Effector CD4-positive, alpha-beta T cell (primary cell): ENCODE measurements at regions not wholly inside any gene's neighbourhood (a gene's known extent, or its start where the extent isn't known, plus 50 kb on each side); places are given as distances from the start of the nearest gene placed in this dataset.
"Not testable (repeated sequence)": the region's sequence is repeated elsewhere in the genome, so short reads cannot be mapped to it uniquely, and the experiment has no call there.

Experiments used
- DNase-seq: peaks from one replicate; pipeline ENCODE4 v3.0.0-alpha.2; 2020

DNA sequence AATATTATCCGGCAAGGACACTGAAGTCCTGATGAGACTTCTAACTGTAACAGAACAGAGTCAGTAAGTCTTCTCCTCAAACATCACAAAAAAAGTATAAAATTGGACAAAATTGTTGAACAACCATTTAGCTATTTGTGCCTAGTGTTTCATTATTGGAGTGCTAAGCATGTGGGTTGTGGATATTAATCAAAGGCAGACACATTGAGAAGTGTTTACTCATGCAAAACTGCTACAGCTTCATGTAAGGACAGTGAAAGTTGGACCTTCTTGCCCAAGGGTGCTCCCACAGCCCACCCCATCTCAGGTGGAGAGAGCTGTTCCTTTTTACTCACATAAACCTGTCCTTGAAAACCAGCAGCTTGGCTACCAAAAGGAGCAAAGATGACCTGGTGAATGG, 355.1 kb upstream of the DAB2 start:
- no peak for DNase-seq

DNA sequence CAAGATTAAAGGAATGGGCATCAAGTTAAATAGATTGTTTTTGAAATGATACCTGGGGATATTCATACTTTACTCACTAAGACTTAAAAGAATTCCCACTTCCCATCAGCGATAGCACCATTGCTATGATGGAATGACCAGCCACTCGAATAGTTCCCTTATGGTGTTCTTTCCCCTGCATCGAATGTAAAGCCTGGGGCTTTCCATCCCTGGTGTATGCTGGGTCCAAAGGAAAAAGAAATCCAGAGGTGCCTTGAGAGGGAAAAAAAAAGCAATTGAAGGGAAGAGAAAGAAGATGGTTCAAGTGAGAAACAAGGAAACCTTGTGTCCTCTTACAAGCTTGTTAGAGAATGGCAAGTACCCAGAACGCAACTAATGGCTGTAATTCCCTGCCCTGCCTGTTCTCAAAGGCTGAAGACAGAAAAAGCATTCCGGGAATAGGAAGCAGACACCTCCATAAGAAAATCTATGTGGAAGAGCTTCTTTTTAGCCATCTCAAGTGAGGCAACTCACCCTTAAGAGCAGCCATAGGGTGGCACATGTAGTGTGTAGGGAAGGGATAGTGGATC, 351.1 kb upstream of the DAB2 start:
- DNase-seq: no peak

DNA sequence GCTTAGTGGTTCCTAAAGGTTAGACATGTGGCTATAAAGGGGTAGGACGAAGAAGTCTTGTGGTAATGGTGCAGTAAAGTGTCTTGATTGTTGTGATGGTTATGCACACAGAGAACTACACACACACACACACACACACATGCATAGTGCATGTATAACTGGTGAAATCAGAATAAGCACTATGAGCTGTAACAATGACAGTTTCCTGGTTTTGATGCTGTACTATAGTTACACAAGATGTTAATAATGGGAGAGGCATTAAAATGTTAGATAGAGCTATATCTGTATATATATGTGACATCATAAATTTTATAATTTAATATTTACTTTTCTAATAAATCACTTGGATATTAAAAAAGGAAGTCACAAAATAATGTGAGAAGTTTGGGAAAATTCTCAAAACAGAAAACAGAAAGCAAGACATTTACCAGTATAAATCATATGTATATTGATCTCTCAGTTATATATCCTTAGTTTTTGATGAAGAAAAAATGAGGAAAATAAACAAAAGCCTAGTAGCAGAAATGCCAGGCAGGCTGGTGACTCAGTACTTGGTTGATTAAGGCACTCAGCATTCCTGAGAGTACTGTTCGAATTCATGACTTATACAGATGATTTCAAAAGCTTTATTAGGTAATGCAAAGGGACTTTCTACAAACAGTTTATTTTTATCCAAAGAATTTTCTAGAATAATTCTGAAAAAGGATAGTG, 350.5 kb upstream of the DAB2 start:
- no peak for DNase-seq

DNA sequence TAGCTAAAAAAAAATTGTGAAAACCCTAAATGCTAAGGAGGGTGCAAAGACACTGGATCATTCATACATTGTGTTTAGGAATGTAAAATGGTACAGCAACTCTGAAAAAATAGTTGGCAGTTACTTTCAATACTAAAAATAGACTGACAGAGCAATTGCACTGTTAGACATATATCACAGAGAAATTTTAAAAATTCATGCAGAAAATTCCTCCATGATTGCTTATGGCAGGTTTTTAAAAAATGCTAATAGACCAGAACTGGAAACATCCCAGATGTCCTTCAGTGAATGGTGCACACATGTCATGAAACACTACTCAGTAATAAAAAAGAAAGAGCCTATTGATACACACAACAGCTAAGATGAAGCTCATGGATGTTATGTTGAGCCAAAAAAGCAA, 349.8 kb upstream of the DAB2 start:
- no peak for DNase-seq

DNA sequence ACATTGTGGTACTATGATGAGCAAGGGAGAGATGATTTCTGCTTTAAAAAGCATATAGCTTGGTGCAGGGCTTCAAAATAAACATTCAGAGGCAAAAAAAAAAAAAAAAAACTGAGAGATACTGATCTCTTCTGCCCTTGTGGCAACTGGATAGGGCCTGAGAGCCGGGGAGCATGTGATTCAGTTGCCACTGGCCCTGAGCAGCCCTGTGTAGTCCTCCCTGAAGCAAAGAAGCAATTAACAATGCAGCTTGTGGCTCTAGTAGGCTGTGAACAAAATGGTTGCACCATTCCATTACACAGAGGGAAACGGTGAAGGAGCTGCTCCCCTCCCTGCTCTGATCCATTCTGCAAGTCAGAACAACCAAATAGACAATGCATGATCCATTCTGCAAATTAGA, 347.5 kb upstream of the DAB2 start:
- no peak for DNase-seq

DNA sequence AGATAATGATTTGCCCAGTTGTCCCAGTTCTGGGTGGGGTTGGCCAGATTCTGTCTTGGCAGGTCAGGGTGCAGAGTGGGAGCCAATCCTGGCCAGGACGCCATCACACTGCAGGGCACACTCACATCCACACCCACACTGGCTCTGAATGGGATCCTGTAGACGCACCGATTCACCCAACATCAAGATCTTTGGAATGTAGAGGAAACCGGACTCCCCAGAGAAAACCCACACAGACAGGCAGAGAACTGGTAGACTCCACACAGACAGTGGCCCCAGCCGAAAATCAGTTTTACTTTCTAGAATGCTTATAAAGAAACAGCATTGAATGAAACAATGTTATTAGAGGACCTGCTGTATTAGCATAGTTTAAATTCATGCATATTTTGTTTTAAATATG, 343.1 kb upstream of the DAB2 start:
- no peak for DNase-seq

DNA sequence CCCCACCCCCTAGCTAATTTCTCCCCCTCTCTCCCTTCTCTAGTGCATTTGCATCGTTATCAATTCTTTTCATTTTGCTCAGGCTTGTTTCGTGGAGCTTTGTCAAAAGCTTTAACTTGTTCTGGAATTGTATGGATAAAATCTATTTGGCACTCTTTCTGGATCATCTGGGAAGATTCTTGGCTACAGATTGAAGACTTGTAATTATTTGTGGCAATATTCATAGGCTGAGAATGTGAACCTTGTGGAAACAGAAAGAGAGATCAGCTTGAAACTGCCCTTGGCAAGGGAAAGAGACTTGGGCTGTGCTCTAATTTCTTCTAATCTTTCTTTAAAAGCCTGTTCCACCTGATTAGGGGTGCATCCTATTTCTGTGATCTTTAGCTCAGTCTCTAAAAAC, 340.6 kb upstream of the DAB2 start:
- DNase-seq: no peak

DNA sequence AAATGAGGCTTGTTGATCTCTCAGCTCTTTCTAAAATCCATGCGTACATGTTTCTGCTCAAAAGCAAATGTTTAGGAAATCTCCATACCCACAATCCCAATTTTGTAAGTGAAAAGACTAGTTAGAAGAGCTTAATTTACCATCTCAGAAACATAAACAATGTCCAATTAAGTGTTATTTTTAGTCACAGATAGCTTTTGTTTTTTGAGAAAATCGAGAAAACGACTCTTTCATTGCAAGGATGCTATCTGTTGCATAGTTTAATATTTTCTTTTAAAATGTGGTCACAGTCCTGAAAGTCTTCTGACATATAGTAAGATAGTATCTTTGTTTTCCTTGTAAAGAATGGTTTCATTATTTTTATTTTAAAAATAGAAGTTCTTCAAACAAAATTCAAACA, 338.0 kb upstream of the DAB2 start:
- DNase-seq: no peak

DNA sequence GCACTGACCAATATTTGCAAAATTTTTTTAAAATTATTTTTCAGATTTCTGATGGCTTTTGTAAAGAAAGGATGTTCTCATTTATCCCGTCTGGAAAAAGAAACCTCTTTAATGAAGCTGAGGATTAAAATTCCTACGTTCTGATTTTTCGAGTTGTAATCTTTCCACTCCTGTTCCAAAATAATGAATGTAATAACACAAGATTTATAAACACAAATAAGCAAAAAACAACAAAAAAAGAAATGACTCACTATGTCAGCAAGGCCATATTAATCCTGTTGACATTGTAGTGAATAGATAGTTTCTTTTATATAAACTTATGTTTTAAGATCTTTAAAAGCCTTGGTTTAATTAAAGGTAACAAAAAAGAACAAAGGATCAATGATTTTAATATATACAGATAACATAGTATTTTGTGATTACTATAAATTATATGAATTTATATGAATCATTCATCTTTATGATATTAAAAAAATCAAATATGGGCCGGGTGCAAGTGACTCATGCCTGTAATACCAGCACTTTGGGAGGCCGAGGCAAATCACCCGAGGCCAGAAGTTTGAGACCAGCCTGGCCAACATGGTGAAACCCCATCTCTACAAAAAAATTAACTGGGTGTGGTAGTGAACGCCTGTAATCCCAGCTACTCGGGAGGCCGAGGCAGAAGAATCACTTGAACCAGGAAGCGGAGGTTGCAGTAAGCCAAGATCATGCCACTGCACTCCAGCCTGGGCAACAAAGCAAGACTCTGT, 336.6 kb upstream of the DAB2 start:
- no peak for DNase-seq

DNA sequence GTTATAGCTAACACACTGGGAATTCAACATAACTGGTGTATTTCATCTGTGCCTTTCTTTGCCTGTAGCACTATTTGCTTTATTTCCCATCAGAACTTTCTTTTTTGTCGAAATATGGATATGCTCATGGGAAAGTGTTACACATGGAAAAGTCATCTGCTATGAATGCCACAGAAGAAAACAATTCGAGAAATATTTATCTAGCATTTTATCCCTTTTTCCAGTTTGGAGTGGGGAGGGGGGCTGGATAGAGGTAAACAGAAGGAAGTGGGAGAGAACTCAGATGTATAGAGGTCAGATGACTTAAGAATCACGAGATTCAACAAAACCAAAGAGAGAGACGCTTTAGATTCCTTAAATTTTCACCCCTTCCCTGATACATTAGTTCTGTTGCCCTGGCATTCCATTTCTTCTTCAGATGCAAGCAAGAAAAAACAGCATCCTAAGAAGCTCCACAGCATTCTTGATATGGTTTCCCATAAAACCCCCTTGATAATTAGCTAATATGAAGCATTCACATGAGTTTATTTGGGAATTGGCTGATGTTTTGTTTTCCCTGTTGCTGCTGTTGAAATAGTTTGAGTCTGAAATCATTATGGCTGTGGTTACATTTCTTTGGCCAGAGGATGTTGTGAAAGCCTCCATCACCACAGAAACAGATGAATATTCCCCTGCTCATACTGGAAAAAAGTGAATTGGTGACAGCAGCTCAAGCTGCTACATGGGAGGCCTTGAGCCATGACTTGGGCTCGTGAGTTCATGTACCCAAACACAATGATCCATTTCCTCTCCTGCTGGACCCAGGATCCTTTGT, 335.8 kb upstream of the DAB2 start:
- no peak for DNase-seq

DNA sequence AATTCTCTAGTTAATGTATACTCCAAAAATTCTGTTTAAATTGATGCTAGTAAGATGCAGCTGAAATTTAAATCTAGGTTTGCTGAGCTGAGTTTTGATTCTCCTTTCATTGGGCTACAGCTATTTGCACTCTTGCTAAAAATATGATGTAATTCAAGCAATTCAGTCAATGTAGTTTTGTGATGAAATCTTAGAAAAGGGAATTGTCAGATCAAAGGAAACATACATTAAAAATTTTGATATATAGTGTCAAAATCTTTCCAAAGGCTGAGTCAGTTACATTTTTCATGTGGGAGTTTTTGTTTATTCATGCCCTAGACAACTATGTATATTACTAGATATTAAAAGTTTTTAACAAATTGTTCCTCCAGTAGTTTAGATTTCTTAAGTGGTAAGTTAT, 334.9 kb upstream of the DAB2 start:
- DNase-seq: no peak

DNA sequence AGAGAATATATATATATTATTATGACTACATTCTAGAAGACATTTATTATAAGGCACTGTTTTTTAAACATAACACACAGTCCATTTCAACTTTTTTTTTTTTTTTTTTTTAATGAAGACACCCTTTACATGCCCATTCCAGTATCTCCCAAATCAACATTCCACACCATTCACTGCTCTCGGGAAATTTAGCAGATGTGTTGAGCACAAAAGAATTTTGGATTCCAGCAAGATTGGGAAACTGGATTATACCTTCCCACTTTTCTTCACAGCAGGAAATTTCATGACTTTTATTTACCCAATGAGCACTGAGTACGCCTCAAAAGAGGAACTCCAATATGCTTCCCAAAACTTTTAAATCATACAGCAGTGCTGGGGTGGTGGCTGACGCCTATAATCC, 333.6 kb upstream of the DAB2 start:
- DNase-seq: no peak

DNA sequence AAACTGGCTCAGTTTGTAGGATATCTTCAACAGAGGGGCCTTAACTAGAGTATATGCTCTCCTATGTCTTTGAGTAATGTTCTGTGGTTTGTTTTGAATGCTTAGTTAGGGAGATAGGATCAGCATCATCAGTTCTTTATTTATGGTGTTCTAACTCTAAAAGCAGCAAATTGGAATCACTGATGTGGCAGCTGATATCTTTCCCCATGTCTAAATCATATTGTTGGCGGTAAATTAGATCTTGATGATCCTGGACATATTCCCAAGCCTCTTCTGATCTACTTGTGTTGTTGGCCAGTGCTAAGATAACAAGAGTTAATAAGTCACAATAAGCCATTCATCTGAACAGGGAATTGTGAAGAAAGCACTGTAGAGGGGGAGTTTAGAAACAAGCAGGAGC, 332.4 kb upstream of the DAB2 start:
- DNase-seq: no peak

DNA sequence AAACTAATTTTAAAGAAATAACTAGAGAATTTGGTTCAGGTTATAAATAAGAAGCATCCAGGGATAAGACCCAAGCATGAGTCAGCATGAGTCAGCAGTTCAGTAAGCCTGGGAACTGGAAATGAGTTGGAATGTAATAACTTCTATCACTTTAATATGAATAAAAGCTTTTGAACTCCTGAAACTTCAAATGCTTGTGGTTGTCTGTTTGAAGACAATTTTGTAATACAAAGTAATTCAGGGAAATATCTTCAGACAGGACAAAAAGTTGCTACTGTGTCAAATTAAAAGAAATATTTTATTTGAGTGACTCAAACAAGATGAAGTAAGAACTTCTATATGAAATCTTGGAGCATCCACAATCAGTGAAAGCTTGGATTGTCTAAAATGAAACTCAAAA, 331.2 kb upstream of the DAB2 start:
- no peak for DNase-seq

DNA sequence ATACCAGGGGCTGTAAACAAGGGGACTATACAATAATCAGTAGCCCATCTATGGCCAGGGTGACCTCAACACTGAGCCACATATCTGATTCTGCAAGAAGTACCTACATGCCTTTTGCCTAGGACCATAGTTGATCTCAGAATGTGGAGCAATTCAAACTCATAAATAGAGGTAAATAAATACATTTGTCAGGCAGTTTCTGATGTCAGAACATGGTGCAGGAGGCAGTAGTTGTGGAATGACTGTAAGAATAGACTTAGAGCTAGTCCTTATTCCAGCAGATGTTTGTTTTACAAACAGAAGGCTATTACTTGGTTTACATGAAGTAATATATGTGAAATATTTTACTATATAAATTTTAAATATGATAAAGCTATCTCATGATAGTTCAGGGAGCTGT, 330.7 kb upstream of the DAB2 start:
- DNase-seq: no peak

DNA sequence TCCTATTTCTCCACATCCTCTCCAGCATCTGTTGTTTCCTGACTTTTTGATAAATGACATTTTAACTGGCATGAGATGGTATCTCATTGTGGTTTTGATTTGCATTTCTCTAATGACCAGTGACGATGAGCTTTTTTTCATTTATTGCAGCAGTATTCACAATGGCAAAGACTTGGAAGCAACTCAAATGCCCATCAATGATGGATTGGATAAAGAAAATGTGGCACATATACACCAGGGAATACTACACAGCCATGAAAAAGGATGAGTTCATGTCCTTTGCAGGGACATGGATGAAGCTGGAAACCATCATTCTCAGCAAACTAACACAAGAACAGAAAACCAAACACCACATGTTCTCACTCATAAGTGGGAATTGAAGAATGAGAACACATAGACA, 329.0 kb upstream of the DAB2 start:
- DNase-seq: not testable (repeated sequence)

DNA sequence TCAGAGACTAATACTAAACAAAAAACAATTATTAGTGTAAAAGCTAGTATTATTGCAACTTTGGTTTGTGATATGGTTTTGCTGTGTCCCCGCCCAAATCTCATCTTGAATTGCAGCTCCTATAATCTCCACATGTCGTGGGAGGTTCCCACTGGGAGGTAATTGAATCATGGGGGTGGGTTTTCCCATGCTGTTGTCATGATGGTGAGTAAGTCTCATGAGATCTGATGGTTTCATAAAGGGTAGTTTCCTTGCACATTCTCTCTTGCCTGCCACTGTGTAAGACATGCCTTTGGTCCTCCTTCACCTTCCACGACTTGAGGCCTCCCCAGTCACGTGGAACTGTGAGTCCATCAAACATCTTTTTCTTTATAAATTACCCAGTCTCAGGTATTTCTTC, 325.9 kb upstream of the DAB2 start:
- DNase-seq: no peak

DNA sequence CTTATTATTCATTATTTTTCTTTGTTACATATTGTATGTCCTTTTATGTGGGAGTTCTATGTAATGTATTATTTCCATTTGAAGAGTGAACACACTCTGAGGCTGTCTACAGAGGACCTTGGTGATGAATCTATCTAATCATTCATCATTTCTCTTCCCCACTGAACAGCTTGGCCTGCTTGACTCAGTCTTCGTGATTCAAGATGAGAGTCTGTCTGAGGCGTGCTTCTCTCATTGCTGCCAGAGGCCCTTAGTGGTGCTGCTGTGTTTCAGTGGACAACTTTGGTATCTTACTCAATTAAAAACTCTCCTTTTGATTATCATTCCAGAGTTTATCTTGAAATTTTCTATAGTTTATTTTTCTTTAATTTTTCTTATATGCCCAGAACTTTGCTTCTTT, 318.1 kb upstream of the DAB2 start:
- DNase-seq: no peak

DNA sequence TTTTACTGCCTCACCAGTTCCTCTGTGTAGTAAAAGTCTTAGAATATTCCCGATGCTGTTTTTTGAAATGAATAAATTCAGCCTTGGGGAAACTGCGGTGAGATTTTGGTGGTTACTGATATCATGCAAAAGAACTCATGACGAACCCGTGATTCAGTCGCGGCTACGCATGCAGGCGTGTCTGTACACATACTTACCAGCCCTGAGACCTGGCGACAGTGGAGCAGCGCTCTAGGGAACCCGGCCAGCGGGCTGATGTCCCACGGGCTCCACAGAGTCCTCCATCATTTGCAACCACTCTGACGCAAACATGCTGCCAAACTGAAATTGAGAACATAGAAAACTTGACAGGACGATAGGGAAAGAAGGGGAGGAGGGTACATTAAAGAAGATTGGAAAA, 315.6 kb upstream of the DAB2 start:
- DNase-seq: no peak

DNA sequence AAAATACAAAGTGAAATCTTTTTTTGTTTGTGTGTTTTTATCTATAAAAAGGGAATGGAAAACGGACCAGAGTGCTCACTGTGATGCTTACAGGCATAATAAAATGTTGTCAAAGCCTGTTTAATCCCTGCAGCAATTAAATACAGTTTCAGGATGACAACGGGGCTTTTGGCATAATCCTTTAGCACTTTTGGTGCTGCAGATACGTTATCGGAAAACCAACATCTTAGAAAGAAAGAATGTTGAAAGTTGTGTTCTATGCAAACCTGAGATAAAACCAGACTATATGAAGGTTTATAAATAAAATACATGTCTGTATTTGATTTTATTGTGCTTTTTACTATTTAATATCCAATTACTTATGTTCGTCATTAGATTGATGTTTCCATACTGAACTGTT, 307.4 kb upstream of the DAB2 start:
- no peak for DNase-seq

DNA sequence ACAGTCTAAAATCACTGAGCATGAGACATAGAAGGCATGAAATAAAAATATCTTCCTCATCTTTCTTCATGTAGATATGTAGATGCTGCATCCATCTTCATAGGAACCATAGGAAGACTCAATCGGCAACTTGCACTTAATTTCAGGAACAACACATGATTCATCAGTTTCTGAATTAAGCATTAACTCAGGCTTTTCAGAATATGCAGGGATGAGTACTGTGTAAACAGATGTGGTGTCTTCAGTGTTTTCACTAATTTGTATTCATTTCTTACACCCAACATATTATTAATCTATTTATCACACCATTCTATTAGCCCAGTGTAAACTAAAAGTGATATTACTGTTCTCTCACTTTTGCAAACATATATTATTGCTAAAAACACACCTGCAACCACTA, 305.9 kb upstream of the DAB2 start:
- no peak for DNase-seq

DNA sequence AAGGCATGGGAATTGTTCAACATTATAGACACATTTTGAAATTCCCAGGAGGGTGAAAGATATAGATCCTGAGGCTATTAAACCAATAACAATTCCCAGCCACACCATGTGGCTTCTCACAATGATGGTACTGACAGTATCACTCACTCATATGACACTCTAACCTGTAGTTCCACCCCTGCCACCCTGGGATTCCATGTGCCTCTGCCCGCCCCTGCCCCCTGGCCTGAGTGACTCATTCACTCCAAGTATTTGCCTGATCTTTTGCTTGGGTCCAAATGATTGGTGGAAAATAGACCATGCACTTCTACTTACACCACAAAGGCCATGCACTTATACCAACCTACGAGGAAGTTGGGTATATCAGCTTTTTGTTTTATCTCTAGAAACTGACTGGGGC, 305.2 kb upstream of the DAB2 start:
- DNase-seq: no peak

DNA sequence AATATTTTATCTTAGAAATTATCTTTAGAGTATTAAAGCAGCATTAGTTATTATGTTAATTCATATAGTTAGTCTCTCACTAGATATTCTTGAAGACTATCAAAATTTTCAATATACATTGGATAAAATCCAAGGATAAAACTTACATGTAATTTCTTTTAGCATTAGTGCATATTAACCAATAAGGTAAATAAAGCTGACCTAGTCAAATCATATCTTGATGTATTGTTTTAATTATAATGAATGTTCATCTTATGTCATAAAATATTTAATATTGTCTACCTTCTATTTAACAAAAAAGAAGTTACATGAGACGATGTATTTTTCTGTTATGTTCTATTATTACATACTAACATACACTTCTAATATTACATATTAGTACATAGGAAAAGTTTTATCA, 301.7 kb upstream of the DAB2 start:
- no peak for DNase-seq

DNA sequence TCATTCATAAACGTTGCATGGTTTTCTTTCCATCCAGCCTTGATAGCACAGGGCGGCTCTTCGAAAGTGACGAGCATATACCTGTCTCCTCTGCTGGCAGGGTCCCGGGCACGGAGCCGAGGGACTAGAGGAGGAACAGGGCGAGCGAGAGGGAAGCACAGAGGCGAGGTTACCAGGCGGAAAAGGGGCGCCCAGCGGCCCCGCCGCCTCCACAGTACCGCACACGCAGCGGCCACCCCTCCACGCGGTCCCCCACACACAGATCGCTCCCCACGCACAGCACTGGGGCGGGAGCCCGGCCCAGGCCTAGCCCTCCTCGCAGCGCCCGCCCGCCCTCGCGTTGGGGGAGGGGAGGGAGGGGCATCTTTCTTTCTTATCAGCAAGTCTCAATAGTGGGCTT, 296.6 kb upstream of the DAB2 start:
- DNase-seq: no peak
